T47D (cell line): ENCODE measurements at regions not wholly inside any gene's neighbourhood (a gene's known extent, or its start where the extent isn't known, plus 50 kb on each side); places are given as distances from the start of the nearest gene placed in this dataset.

ENCODE experiments used
- DNase-seq, 2 experiments: peaks; one replicate each; pipeline versions ENCODE4 v3.0.0 to v3.0.0-alpha.2; 2011 to 2012; ENCODE audit warnings: low read depth in 1 of 2, low spot score in 1 of 2
- JUND ChIP-seq: IDR thresholded peaks from 2 replicates; pipeline ENCODE4 v1.6.1; 2012; ENCODE audit warnings: low read depth
- in situ Hi-C: cut with HindIII; loops from 2 replicates; pipeline ENCODE4 v1.10.0; 2016; ENCODE audit warnings: low sequenced_read_pairs, low pct_unique_long_range_greater_than_20kb

- TF ChIP-seq JUND = no peak
- DNase-seq = no peak
- in situ Hi-C loops = no loop called here
These were observed 962.1 kb downstream of the KCNMA1 start for GRCh38 chr10:76675561-76675950.

- no peak for DNase-seq
- in situ Hi-C loops = no loop called here
- TF ChIP-seq JUND = no peak
These were observed 969.9 kb downstream of the KCNMA1 start for GRCh38 chr10:76667408-76668370.

- in situ Hi-C loops = no loop called here
- TF ChIP-seq JUND = no peak
- DNase-seq = no peak
These were observed 970.7 kb downstream of the KCNMA1 start for GRCh38 chr10:76666891-76667290.

- in situ Hi-C loops = no loop called here
- no peak for TF ChIP-seq JUND
- DNase-seq = no peak
These were observed 972.6 kb downstream of the KCNMA1 start for GRCh38 chr10:76665029-76665428.

- in situ Hi-C loops = no loop called here
- no peak for DNase-seq
- TF ChIP-seq JUND = no peak
These were observed 980.1 kb downstream of the KCNMA1 start for GRCh38 chr10:76657337-76658012.

GRCh38 chr10:76651154-76651553 is 986.5 kb downstream of the KCNMA1 start:
- no peak for DNase-seq
- in situ Hi-C loops = no loop called here
- TF ChIP-seq JUND = no peak

GRCh38 chr10:76649723-76650127 is 987.9 kb downstream of the KCNMA1 start:
- no peak for TF ChIP-seq JUND
- DNase-seq = no peak
- in situ Hi-C loops = no loop called here

GRCh38 chr10:76649254-76649653 is 988.4 kb downstream of the KCNMA1 start:
- DNase-seq = no peak
- TF ChIP-seq JUND = no peak
- in situ Hi-C loops = no loop called here

- in situ Hi-C loops = no loop called here
- no peak for TF ChIP-seq JUND
- DNase-seq = no peak
These were observed 990.3 kb downstream of the KCNMA1 start for GRCh38 chr10:76647301-76647700.

- in situ Hi-C loops = no loop called here
- TF ChIP-seq JUND = no peak
- DNase-seq = no peak
These were observed 992.3 kb downstream of the KCNMA1 start for GRCh38 chr10:76645341-76645740.

- in situ Hi-C loops = no loop called here
- no peak for DNase-seq
- no peak for TF ChIP-seq JUND
These were observed 993.1 kb downstream of the KCNMA1 start for GRCh38 chr10:76644476-76644875.

GRCh38 chr10:76643511-76643911 is 994.1 kb downstream of the KCNMA1 start:
- DNase-seq = no peak
- in situ Hi-C loops = no loop called here
- no peak for TF ChIP-seq JUND

- TF ChIP-seq JUND = no peak
- in situ Hi-C loops = no loop called here
- DNase-seq = no peak
These were observed 995.2 kb downstream of the KCNMA1 start for GRCh38 chr10:76642358-76642757.
